Neural cell (in vitro differentiated cells): ENCODE measurements at regions not wholly inside any gene's neighbourhood (a gene's known extent, or its start where the extent isn't known, plus 50 kb on each side); places are given as distances from the start of the nearest gene placed in this dataset.

Experiments
- H2AFZ ChIP-seq: fragments of 200-600, 300-800 bp; sonication (generic), shearing (Covaris generic); 2 replicates; pipeline ENCODE4 v1.6.0; 2014; ENCODE audit warnings: low read depth, mild to moderate bottlenecking, antibody characterized with exemption, low read length, moderate library complexity
- H3F3A ChIP-seq: fragments of 200-600 bp; shearing (Covaris generic); 2 replicates; pipeline ENCODE4 v1.6.1; 2016; ENCODE audit warnings: mild to moderate bottlenecking, moderate library complexity, mixed read lengths, antibody characterized with exemption, low read length; ENCODE audit not compliant: insufficient read depth, poor library complexity, severe bottlenecking
- H3K27ac ChIP-seq: fragments of 200-600, 300-800 bp; sonication (generic), shearing (Covaris generic); 2 replicates; pipeline ENCODE4 v1.5.1; 2014; ENCODE audit warnings: mild to moderate bottlenecking, low read length, moderate library complexity
- H3K27me3 ChIP-seq: fragments of 300-800, 200-600 bp; sonication (generic), shearing (Covaris generic); 2 replicates; pipeline ENCODE4 v1.6.0; 2014; ENCODE audit warnings: mild to moderate bottlenecking, low read depth, low read length, moderate library complexity; ENCODE audit not compliant: insufficient read depth
- H3K36me3 ChIP-seq: fragments of 300-800, 200-600 bp; sonication (generic), shearing (Covaris generic); 2 replicates; pipeline ENCODE4 v1.5.1; 2014; ENCODE audit warnings: mild to moderate bottlenecking, antibody characterized with exemption, low read length, moderate library complexity; ENCODE audit not compliant: insufficient read depth
- H3K4me2 ChIP-seq: fragments of 300-800, 200-600 bp; sonication (generic), shearing (Covaris generic); 2 replicates; pipeline ENCODE4 v1.6.0; 2014; ENCODE audit warnings: mild to moderate bottlenecking, low read length
- H3K4me3 ChIP-seq: fragments of 300-800, 200-600 bp; sonication (generic), shearing (Covaris generic); 2 replicates; pipeline ENCODE4 v1.5.1; 2014; ENCODE audit warnings: mild to moderate bottlenecking, low read length, moderate library complexity
- H3K79me2 ChIP-seq: fragments of 200-600 bp; shearing (Covaris generic); replicated peaks from 2 replicates; pipeline ENCODE4 v1.6.0; 2014; ENCODE audit warnings: mild to moderate bottlenecking, low read length, moderate library complexity; ENCODE audit not compliant: insufficient read depth
- H3K9ac ChIP-seq: fragments of 300-800, 200-600 bp; sonication (generic), shearing (Covaris generic); 2 replicates; pipeline ENCODE4 v1.6.1; 2016; ENCODE audit warnings: mild to moderate bottlenecking, low read length, mixed read lengths
- H3K9me2 ChIP-seq: fragments of 200-600 bp; shearing (Covaris generic); 2 replicates; pipeline ENCODE4 v1.6.1; 2016; ENCODE audit warnings: mild to moderate bottlenecking, low read length, mixed read lengths; ENCODE audit not compliant: insufficient read depth
- H3K9me3 ChIP-seq: fragments of 200-600, 300-800 bp; sonication (generic), shearing (Covaris generic); 2 replicates; pipeline ENCODE4 v1.6.1; 2016; ENCODE audit warnings: mild to moderate bottlenecking, mixed run types, low read length, moderate library complexity, mixed read lengths
- H4K20me1 ChIP-seq: fragments of 200-600 bp; shearing (Covaris generic); 2 replicates; pipeline ENCODE4 v1.6.1; 2016; ENCODE audit warnings: mild to moderate bottlenecking, mixed run types; ENCODE audit not compliant: insufficient read depth
- EP300 ChIP-seq: fragments of 450-650 bp; conservative IDR thresholded peaks from 2 replicates; pipeline ENCODE4 v1.6.1; 2014; ENCODE audit warnings: antibody characterized with exemption, mild to moderate bottlenecking, moderate library complexity; ENCODE audit not compliant: poor library complexity, severe bottlenecking
- EZH2 ChIP-seq: fragments of 200-600, 300-800 bp; shearing (Covaris generic), sonication (generic); IDR thresholded peaks from 2 replicates; pipeline ENCODE4 v1.6.1; 2014; ENCODE audit warnings: antibody characterized with exemption, low read length, borderline replicate concordance, mild to moderate bottlenecking; ENCODE audit not compliant: insufficient read depth, poor library complexity, severe bottlenecking
- MXI1 ChIP-seq: fragments of 450-650 bp; conservative IDR thresholded peaks from 2 replicates; pipeline ENCODE4 v1.6.1; 2014; ENCODE audit warnings: antibody characterized with exemption, mild to moderate bottlenecking; ENCODE audit not compliant: poor library complexity, severe bottlenecking
- POLR2AphosphoS5 ChIP-seq: IDR thresholded peaks from 2 replicates; pipeline ENCODE4 v1.6.1; 2012
- RAD21 ChIP-seq: fragments of 450-650 bp; conservative IDR thresholded peaks from 2 replicates; pipeline ENCODE4 v1.6.1; 2014; ENCODE audit warnings: antibody characterized with exemption, mild to moderate bottlenecking, moderate library complexity
- REST ChIP-seq: IDR thresholded peaks from 2 replicates; pipeline ENCODE4 v1.6.1; 2012; ENCODE audit warnings: borderline replicate concordance
- SMC3 ChIP-seq: fragments of 450-650 bp; conservative IDR thresholded peaks from 2 replicates; pipeline ENCODE4 v1.6.1; 2014; ENCODE audit warnings: antibody characterized with exemption, mild to moderate bottlenecking, moderate library complexity; ENCODE audit not compliant: poor library complexity
- TAF1 ChIP-seq: IDR thresholded peaks from 2 replicates; pipeline ENCODE4 v1.6.1; 2012; ENCODE audit warnings: low read depth
- TF ChIP-seq, protein P1 (sequence below): fragments of 450-650 bp; IDR thresholded peaks from 2 replicates; pipeline ENCODE4 v1.5.1; 2014; ENCODE audit warnings: antibody characterized with exemption, mild to moderate bottlenecking, moderate library complexity; ENCODE audit not compliant: poor library complexity, severe bottlenecking

DNA sequence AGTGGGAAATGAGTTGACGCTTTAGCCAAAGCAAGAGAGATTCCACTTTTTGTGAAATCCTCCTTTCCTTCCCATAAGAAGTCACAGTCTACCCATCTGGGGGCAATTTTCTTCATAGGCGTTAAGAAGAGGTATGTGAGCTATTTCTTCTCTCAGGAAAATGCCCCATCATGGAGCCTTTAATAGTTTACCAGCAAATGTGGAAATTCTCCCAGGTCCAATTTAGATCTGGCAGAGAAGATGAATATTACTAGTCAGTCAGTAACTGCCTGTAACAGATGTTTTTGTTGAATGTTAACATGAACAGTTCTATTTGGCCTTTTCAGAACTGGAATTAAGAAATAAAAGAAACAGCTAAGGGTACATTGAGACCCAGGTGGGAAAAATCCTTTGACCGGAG is 156.4 kb upstream of the RFX3 start:
- Histone ChIP-seq H3K4me2 (no peak overlapping the region), H3K4me3 (no peak overlapping the region), H3K27ac (no peak overlapping the region), H3K36me3 (no peaks in the 10 kb centered on the region), H3K79me2 (no peaks in the 10 kb centered on the region), H3K9ac (no peak overlapping the region), H3K27me3 (no peaks in the 10 kb centered on the region), H3K9me2 (no peaks in the 10 kb centered on the region), H3F3A (no peaks in the 10 kb centered on the region), H3K9me3 (no peaks in the 10 kb centered on the region), H4K20me1 (no peaks in the 10 kb centered on the region), H2AFZ (no peak overlapping the region)
- TF ChIP-seq RAD21 = no peak
- no peak for TF ChIP-seq REST
- no peak for TF ChIP-seq POLR2AphosphoS5
- TF ChIP-seq MXI1 = no peak
- no peak for TF ChIP-seq EP300
- TF ChIP-seq TAF1 = no peak
- no peak for TF ChIP-seq EZH2
- TF ChIP-seq, protein P1, sequence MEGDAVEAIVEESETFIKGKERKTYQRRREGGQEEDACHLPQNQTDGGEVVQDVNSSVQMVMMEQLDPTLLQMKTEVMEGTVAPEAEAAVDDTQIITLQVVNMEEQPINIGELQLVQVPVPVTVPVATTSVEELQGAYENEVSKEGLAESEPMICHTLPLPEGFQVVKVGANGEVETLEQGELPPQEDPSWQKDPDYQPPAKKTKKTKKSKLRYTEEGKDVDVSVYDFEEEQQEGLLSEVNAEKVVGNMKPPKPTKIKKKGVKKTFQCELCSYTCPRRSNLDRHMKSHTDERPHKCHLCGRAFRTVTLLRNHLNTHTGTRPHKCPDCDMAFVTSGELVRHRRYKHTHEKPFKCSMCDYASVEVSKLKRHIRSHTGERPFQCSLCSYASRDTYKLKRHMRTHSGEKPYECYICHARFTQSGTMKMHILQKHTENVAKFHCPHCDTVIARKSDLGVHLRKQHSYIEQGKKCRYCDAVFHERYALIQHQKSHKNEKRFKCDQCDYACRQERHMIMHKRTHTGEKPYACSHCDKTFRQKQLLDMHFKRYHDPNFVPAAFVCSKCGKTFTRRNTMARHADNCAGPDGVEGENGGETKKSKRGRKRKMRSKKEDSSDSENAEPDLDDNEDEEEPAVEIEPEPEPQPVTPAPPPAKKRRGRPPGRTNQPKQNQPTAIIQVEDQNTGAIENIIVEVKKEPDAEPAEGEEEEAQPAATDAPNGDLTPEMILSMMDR = no peak
- TF ChIP-seq SMC3 = no peak

- Histone ChIP-seq H3K27ac (no peak overlapping the region), H3K4me3 (no peak overlapping the region), H3K9me2 (no peaks in the 10 kb centered on the region), H3K9me3 (no peaks in the 10 kb centered on the region), H3K27me3 (no peaks in the 10 kb centered on the region), H4K20me1 (no peaks in the 10 kb centered on the region), H3K79me2 (no peaks in the 10 kb centered on the region), H3F3A (no peaks in the 10 kb centered on the region), H2AFZ (no peak overlapping the region), H3K4me2 (no peak overlapping the region), H3K36me3 (no peaks in the 10 kb centered on the region), H3K9ac (no peak overlapping the region)
- no peak for TF ChIP-seq RAD21
- TF ChIP-seq REST = no peak
- no peak for TF ChIP-seq POLR2AphosphoS5
- TF ChIP-seq, protein P1 = no peak
- TF ChIP-seq EZH2 = no peak
- no peak for TF ChIP-seq SMC3
- no peak for TF ChIP-seq EP300
- TF ChIP-seq TAF1 = no peak
Observed at GRCh38 chr9:3677541-3677940, 151.7 kb upstream of the RFX3 start.
